Endothelial cell of umbilical vein (primary cell): ENCODE measurements at regions not wholly inside any gene's neighbourhood (a gene's known extent, or its start where the extent isn't known, plus 50 kb on each side); places are given as distances from the start of the nearest gene placed in this dataset.
A peak's percentile ranks its signal among the peaks of the same experiment; 100 is the strongest.

Source experiments
- BruUV-seq: library from RNA; stranded (reverse); fragments of 400-500 nt; replicated peaks from 2 replicates; lab custom pipeline; 2021; lab: Mats Ljungman, UMichigan
- CTCF ChIA-PET: fragments of 300-600, 350-600 bp; sonication (Branson Sonifier 250); formaldehyde crosslinking; loops from one replicate; lab custom pipeline; 2021; ENCODE audit warnings: antibody characterized with exemption, inconsistent platforms; lab: Charles Lee
- POLR2A ChIA-PET: fragments of 300-600, 350-600 bp; sonication (Branson Sonifier 250); formaldehyde crosslinking; loops from one replicate; lab custom pipeline; 2021; ENCODE audit warnings: antibody characterized with exemption, inconsistent platforms; lab: Charles Lee
- DNase-seq: peaks from one replicate; pipeline ENCODE4 v3.0.0-alpha.2; 2011; ENCODE audit warnings: low read depth, low spot score
- FAIRE-seq: peaks from 2 replicates; lab custom pipeline; 2011; peaks lifted over from hg19 to GRCh38; lab: Jason Lieb, UNC
- H2AFZ ChIP-seq: 2 replicates; pipeline ENCODE4 v1.6.0; 2012; ENCODE audit warnings: low read depth, low read length, control low read depth, inconsistent platforms
- H3K27ac ChIP-seq: 2 replicates; pipeline ENCODE4 v1.5.1; 2011; ENCODE audit warnings: low read depth, mild to moderate bottlenecking, control low read depth, low read length, moderate library complexity; ENCODE audit not compliant: insufficient read depth
- H3K27me3 ChIP-seq, 2 experiments: 2 replicates each; pipeline versions ENCODE4 v1.6.0 to v1.6.1; 2011; ENCODE audit warnings: low read length in 2 of 2, mixed read lengths in 1 of 2; ENCODE audit not compliant: control insufficient read depth in 2 of 2, insufficient read depth in 2 of 2
- H3K36me3 ChIP-seq, 2 experiments: 2 replicates in 1 of 2; 3 replicates in 1 of 2; pipeline ENCODE4 v1.5.1; 2011; ENCODE audit warnings: low read length in 2 of 2, mild to moderate bottlenecking in 1 of 2, moderate library complexity in 1 of 2; ENCODE audit not compliant: control insufficient read depth in 2 of 2, insufficient read depth in 2 of 2; ENCODE audit errors: extremely low read depth in 1 of 2
- H3K4me1 ChIP-seq: 3 replicates; pipeline ENCODE4 v1.5.1; 2011; ENCODE audit warnings: mild to moderate bottlenecking, low read length; ENCODE audit not compliant: control insufficient read depth, insufficient read depth; ENCODE audit errors: extremely low read depth
- H3K4me2 ChIP-seq: 2 replicates; pipeline ENCODE4 v1.6.1; 2011; ENCODE audit warnings: low read length, control low read depth, mixed read lengths; ENCODE audit not compliant: insufficient read depth
- H3K4me3 ChIP-seq, 3 experiments: fragments of 200-600 bp in 1 of 3; sonication (generic), shearing (Covaris generic) in 1 of 3; replicated peaks in 1 of 3; 2 replicates each; pipeline ENCODE4 v1.5.1; 2011 to 2016; ENCODE audit warnings: control low read depth in 3 of 3, low read length in 3 of 3, mild to moderate bottlenecking in 2 of 3, inconsistent platforms in 1 of 3, low read depth in 1 of 3, moderate library complexity in 1 of 3; ENCODE audit not compliant: insufficient read depth in 1 of 3
- H3K79me2 ChIP-seq: 2 replicates; pipeline ENCODE4 v1.6.0; 2012; ENCODE audit warnings: low read length, inconsistent platforms; ENCODE audit not compliant: control insufficient read depth, insufficient read depth
- H3K9ac ChIP-seq: replicated peaks from 2 replicates; pipeline ENCODE3; 2011; ENCODE audit warnings: low read length, control low read depth; ENCODE audit not compliant: insufficient read depth; ENCODE audit errors: extremely low read depth
- H3K9me1 ChIP-seq: replicated peaks from 3 replicates; pipeline ENCODE4 v1.6.0; 2011; ENCODE audit warnings: mild to moderate bottlenecking, low read length; ENCODE audit not compliant: control insufficient read depth, insufficient read depth; ENCODE audit errors: extremely low read depth
- H3K9me3 ChIP-seq: replicated peaks from 2 replicates; pipeline ENCODE4 v1.5.1; 2012; ENCODE audit warnings: low read length, inconsistent platforms; ENCODE audit not compliant: control insufficient read depth, insufficient read depth
- H4K20me1 ChIP-seq: replicated peaks from 2 replicates; pipeline ENCODE3; 2011; ENCODE audit warnings: mild to moderate bottlenecking, low read length; ENCODE audit not compliant: control insufficient read depth, insufficient read depth; ENCODE audit errors: extremely low read depth
- CTCF ChIP-seq, 2 donors: IDR thresholded peaks; 1 replicate in 1 of 2; 2 replicates in 1 of 2; pipeline ENCODE4 v1.5.1; 2011; ENCODE audit warnings: low read length in 2 of 2, mild to moderate bottlenecking in 2 of 2, moderate library complexity in 2 of 2, control low read depth in 1 of 2, inconsistent platforms in 1 of 2, low read depth in 1 of 2; ENCODE audit not compliant: insufficient read depth in 1 of 2; ENCODE audit errors: extremely low read depth in 1 of 2
- EZH2 ChIP-seq: IDR thresholded peaks from 2 replicates; pipeline ENCODE4 v1.6.1; 2012; ENCODE audit warnings: borderline replicate concordance, low read depth, mild to moderate bottlenecking, moderate library complexity, low read length, inconsistent platforms; ENCODE audit not compliant: severe bottlenecking
- FOS ChIP-seq: IDR thresholded peaks from 2 replicates; pipeline ENCODE4 v1.6.1; 2011; ENCODE audit warnings: mild to moderate bottlenecking, low read length, moderate library complexity, borderline replicate concordance; ENCODE audit not compliant: insufficient read depth
- GATA2 ChIP-seq: IDR thresholded peaks from 2 replicates; pipeline ENCODE4 v1.7.0; 2011; ENCODE audit warnings: low read depth, mild to moderate bottlenecking, moderate library complexity, mixed read lengths, low read length; ENCODE audit not compliant: insufficient read length, insufficient read depth
- JUN ChIP-seq: IDR thresholded peaks from 2 replicates; pipeline ENCODE4 v1.6.1; 2011; ENCODE audit warnings: borderline replicate concordance, low read depth; ENCODE audit not compliant: insufficient read length, insufficient read depth
- MAX ChIP-seq: IDR thresholded peaks from 2 replicates; pipeline ENCODE4 v1.6.1; 2011; ENCODE audit not compliant: insufficient read depth, insufficient read length
- MYC ChIP-seq: IDR thresholded peaks from one replicate; pipeline ENCODE4 v1.6.1; 2011; ENCODE audit warnings: mild to moderate bottlenecking, low read depth, low read length
- POLR2A ChIP-seq: IDR thresholded peaks from 2 replicates; pipeline ENCODE4 v1.6.1; 2012; ENCODE audit warnings: low read depth, mild to moderate bottlenecking, control low read depth, low read length
- POLR2AphosphoS5 ChIP-seq: IDR thresholded peaks from 2 replicates; pipeline ENCODE4 v1.6.1; 2012; ENCODE audit warnings: low read depth, mild to moderate bottlenecking, control low read depth, low read length, moderate library complexity; ENCODE audit not compliant: insufficient read depth
- dilution Hi-C: fragments of 300-500 bp; cut with MboI; formaldehyde crosslinking; loops from one replicate; pipeline ENCODE4 v1.15.0; 2019; ENCODE audit warnings: low sequenced_read_pairs; ENCODE audit not compliant: extremely low pct_ligation_motif_present
- intact Hi-C: fragments of 100-400 bp; cut with micrococcal nuclease; formaldehyde crosslinking; loops from one replicate; pipeline ENCODE4 v1.10.0; 2022

- dilution Hi-C loops (no loop called here), intact Hi-C loops (no loop called here)
- Histone ChIP-seq H3K4me2 (no peak overlapping the region), H3K9me3 (no peaks in the 10 kb centered on the region), H3K9ac (no peak overlapping the region), H2AFZ (no peak overlapping the region), H3K36me3 (no peaks in the 10 kb centered on the region), H3K4me1 (no peaks in the 10 kb centered on the region), H4K20me1 (no peaks in the 10 kb centered on the region), H3K27ac (no peak overlapping the region), H3K79me2 (no peaks in the 10 kb centered on the region), H3K4me3 (no peak overlapping the region), H3K27me3 (peaks cover 0 to 3% of the 10 kb centered on the region in 2 experiments), H3K9me1 (no peaks in the 10 kb centered on the region)
- POLR2A ChIA-PET, result no interaction called here
- BruUV-seq, result no TSS peak
- TF ChIP-seq POLR2AphosphoS5, result no peak
- CTCF ChIA-PET, result no interaction called here
- DNase-seq, result no peak
- no peak for FAIRE-seq
Measured at GRCh38 chr1:243984788-243985187, 66.3 kb upstream of the ZBTB18 start.

- H3K27me3 ChIP-seq, result peaks cover 0 to 3% of the 10 kb centered on the region in 2 experiments
- POLR2A ChIA-PET, result no interaction called here
- no peaks in the 10 kb centered on the region for H3K9me3 ChIP-seq
- H3K4me2 ChIP-seq, result no peak overlapping the region
- no peaks in the 10 kb centered on the region for H3K36me3 ChIP-seq
- no peaks in the 10 kb centered on the region for H3K4me1 ChIP-seq
- H3K79me2 ChIP-seq, result no peaks in the 10 kb centered on the region
- no peak overlapping the region for H3K9ac ChIP-seq
- no TSS peak for BruUV-seq
- CTCF ChIA-PET, result no interaction called here
- no peak overlapping the region for H3K27ac ChIP-seq
- dilution Hi-C loops, result no loop called here
- TF ChIP-seq POLR2AphosphoS5, result no peak
- TF ChIP-seq JUN, result no peak
- TF ChIP-seq EZH2, result no peak
- TF ChIP-seq GATA2, result no peak
- no peak for TF ChIP-seq FOS
- no peak for TF ChIP-seq MAX
- no peak for TF ChIP-seq MYC
- no peak for TF ChIP-seq POLR2A
- TF ChIP-seq CTCF (IDR thresholded peaks at IDR 0.05; ENCODE audit: extremely low read depth in 1 of 2, insufficient read depth in 1 of 2, low read depth in 1 of 2, low read length in 2 of 2), result no peak
- FAIRE-seq (no peak), DNase-seq (peak; percentile 4)
- intact Hi-C loops, result no loop called here
- H3K4me3 ChIP-seq, result no peak overlapping the region
- no peaks in the 10 kb centered on the region for H3K9me1 ChIP-seq
- H2AFZ ChIP-seq, result no peak overlapping the region
- no peaks in the 10 kb centered on the region for H4K20me1 ChIP-seq
Measured at GRCh38 chr1:243982447-243983018, 68.5 kb upstream of the ZBTB18 start.
